ENCODE measurements at regions not wholly inside any gene's neighbourhood (a gene's known extent, or its start where the extent isn't known, plus 50 kb on each side); places are given as distances from the start of the nearest gene placed in this dataset.
"Not testable (repeated sequence)": the region's sequence is repeated elsewhere in the genome, so short reads cannot be mapped to it uniquely, and the experiment has no call there.

- H3K9me3 Mint-ChIP-seq, result no peaks in the 10 kb centered on the region
- 100% methylated on average over 1 of the region's 3 CpGs for WGBS (ENCODE audit: insufficient coverage)
- intact Hi-C loops (cut with micrococcal nuclease), result no loop called here
Measured at GRCh38 chr2:38243186-38243880, 133.7 kb downstream of the ATL2 start.

GRCh38 chr2:38239452-38239851 lies 137.6 kb downstream of the ATL2 start:
- H3K4me1 ChIP-seq (ENCODE audit: control insufficient read depth, insufficient read depth, low read length), result no peaks in the 10 kb centered on the region
- Mint-ChIP-seq H3K9me3 (no peaks in the 10 kb centered on the region), H3K4me3 (no peak overlapping the region), H3K27me3 (ENCODE audit: low read depth in 2 of 2) (peaks cover 4 to 10% of the 10 kb centered on the region in 2 donors), H3K36me3 (no peaks in the 10 kb centered on the region), H3K27ac (no peak overlapping the region), H3K4me1 (no peaks in the 10 kb centered on the region)
- H3K36me3 ChIP-seq (ENCODE audit: control insufficient read depth, insufficient read depth, low read length), result no peaks in the 10 kb centered on the region
- no peaks in the 10 kb centered on the region for H3K27me3 ChIP-seq (ENCODE audit: control insufficient read depth, insufficient read depth, low read length)
- TF ChIP-seq, protein P1, sequence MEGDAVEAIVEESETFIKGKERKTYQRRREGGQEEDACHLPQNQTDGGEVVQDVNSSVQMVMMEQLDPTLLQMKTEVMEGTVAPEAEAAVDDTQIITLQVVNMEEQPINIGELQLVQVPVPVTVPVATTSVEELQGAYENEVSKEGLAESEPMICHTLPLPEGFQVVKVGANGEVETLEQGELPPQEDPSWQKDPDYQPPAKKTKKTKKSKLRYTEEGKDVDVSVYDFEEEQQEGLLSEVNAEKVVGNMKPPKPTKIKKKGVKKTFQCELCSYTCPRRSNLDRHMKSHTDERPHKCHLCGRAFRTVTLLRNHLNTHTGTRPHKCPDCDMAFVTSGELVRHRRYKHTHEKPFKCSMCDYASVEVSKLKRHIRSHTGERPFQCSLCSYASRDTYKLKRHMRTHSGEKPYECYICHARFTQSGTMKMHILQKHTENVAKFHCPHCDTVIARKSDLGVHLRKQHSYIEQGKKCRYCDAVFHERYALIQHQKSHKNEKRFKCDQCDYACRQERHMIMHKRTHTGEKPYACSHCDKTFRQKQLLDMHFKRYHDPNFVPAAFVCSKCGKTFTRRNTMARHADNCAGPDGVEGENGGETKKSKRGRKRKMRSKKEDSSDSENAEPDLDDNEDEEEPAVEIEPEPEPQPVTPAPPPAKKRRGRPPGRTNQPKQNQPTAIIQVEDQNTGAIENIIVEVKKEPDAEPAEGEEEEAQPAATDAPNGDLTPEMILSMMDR (IDR thresholded peaks at IDR 0.05), result no peak
- intact Hi-C loops (cut with micrococcal nuclease), result no loop called here
- no peaks in the 10 kb centered on the region for H3K9me3 ChIP-seq (ENCODE audit: control insufficient read depth, insufficient read depth, low read length)
- no peak overlapping the region for H3K27ac ChIP-seq (ENCODE audit: low read length)
- H3K4me3 ChIP-seq (ENCODE audit: low read length), result no peak overlapping the region
- ATAC-seq (no peak), DNase-seq (no peak)
- WGBS (ENCODE audit: insufficient coverage), result 96% methylated on average over 10 of the region's 10 CpGs

More at GRCh38 chr2:38243186-38243880, 133.7 kb downstream of the ATL2 start:
- H3K36me3 Mint-ChIP-seq, result no peaks in the 10 kb centered on the region
- H3K27me3 ChIP-seq (ENCODE audit: control insufficient read depth, insufficient read depth, low read length), result no peaks in the 10 kb centered on the region
- DNase-seq (no peak), ATAC-seq (no peak)
- no peaks in the 10 kb centered on the region for H3K9me3 ChIP-seq (ENCODE audit: control insufficient read depth, insufficient read depth, low read length)
- no peak overlapping the region for H3K4me3 ChIP-seq (ENCODE audit: low read length)
- no peaks in the 10 kb centered on the region for H3K4me1 ChIP-seq (ENCODE audit: control insufficient read depth, insufficient read depth, low read length)
- no peak overlapping the region for H3K27ac ChIP-seq (ENCODE audit: low read length)
- TF ChIP-seq, protein P1 (IDR thresholded peaks at IDR 0.05), result no peak
- no peak overlapping the region for H3K27ac Mint-ChIP-seq
- H3K36me3 ChIP-seq (ENCODE audit: control insufficient read depth, insufficient read depth, low read length), result no peaks in the 10 kb centered on the region
- H3K4me3 Mint-ChIP-seq, result no peak overlapping the region
- no peaks in the 10 kb centered on the region for H3K4me1 Mint-ChIP-seq
- H3K27me3 Mint-ChIP-seq (ENCODE audit: low read depth in 2 of 2), result peaks cover 0 to 5% of the 10 kb centered on the region in 2 donors

DNA sequence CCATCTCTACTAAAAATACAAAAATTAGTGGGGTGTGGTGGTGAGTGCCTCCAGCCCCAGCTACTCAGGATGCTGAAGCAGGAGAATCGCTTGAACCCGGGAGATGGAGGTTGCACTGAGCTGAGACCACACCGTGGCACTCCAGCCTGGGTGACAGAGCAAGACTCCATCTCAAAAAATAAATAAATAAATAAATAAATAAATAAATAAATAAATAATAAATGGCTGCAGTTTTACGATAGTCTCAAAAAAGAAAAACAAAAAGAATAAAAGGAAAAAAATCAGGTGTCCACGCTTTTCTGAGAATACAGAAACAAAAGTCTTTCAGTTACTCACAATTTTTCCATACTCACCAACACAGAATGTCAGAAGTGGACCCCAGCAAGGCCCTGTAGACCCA lies 138.4 kb downstream of the ATL2 start:
- H3K9me3 ChIP-seq (ENCODE audit: control insufficient read depth, insufficient read depth, low read length); H3K27ac ChIP-seq (ENCODE audit: low read length); H3K9me3 Mint-ChIP-seq; H3K4me3 Mint-ChIP-seq; H3K27ac Mint-ChIP-seq; H3K36me3 Mint-ChIP-seq; H3K27me3 ChIP-seq (ENCODE audit: control insufficient read depth, insufficient read depth, low read length); H3K36me3 ChIP-seq (ENCODE audit: control insufficient read depth, insufficient read depth, low read length); H3K4me1 ChIP-seq (ENCODE audit: control insufficient read depth, insufficient read depth, low read length); ATAC-seq; DNase-seq; intact Hi-C loops (cut with micrococcal nuclease); H3K4me3 ChIP-seq (ENCODE audit: low read length); H3K4me1 Mint-ChIP-seq: not testable (repeated sequence)
- WGBS (ENCODE audit: insufficient coverage), result 95% methylated on average over 2 of the region's 5 CpGs
- peaks cover 12 to 18% of the 10 kb centered on the region in 2 donors for H3K27me3 Mint-ChIP-seq (ENCODE audit: low read depth in 2 of 2)

DNA sequence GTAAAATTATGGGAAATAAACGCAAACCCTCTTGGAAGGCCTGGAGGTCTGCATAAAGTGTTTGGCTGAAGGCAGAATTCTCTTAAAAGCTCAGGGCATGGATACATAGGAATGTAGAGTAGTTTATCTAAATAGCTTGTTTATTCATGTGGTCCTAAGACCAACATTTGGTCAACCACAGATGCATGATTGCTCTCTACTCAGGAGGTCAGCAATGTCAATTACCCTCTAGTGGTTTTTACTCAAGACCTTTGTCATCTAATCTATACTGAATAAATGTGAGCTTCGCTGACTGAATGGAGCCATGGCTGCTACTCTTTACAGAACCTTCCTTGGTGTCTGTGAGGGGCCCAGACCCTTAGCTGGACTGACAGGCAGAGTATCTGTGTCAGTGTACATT lies 139.8 kb downstream of the ATL2 start:
- Mint-ChIP-seq H3K9me3 (peaks cover 0 to 2% of the 10 kb centered on the region in 2 donors), H3K4me3 (no peak overlapping the region), H3K27ac (no peak overlapping the region), H3K27me3 (ENCODE audit: low read depth in 2 of 2) (peaks cover 13 to 24% of the 10 kb centered on the region in 2 donors), H3K36me3 (no peaks in the 10 kb centered on the region), H3K4me1 (no peaks in the 10 kb centered on the region)
- DNase-seq, result no peak
- Histone ChIP-seq H3K27ac (ENCODE audit: low read length) (no peak overlapping the region), H3K36me3 (ENCODE audit: control insufficient read depth, insufficient read depth, low read length) (no peaks in the 10 kb centered on the region), H3K27me3 (ENCODE audit: control insufficient read depth, insufficient read depth, low read length) (peaks cover 5% of the 10 kb centered on the region), H3K4me3 (ENCODE audit: low read length) (no peak overlapping the region), H3K9me3 (ENCODE audit: control insufficient read depth, insufficient read depth, low read length) (no peaks in the 10 kb centered on the region), H3K4me1 (ENCODE audit: control insufficient read depth, insufficient read depth, low read length) (no peaks in the 10 kb centered on the region)
- no peak for ATAC-seq
- 93% methylated on average over 2 of the region's 2 CpGs for WGBS (ENCODE audit: insufficient coverage)
- TF ChIP-seq, protein P1 (IDR thresholded peaks at IDR 0.05), result no peak
- intact Hi-C loops (cut with micrococcal nuclease), result no loop called here

Data from natural killer cell (primary cell).